ENCODE measurements at regions not wholly inside any gene's neighbourhood (a gene's known extent, or its start where the extent isn't known, plus 50 kb on each side); places are given as distances from the start of the nearest gene placed in this dataset.

DNA sequence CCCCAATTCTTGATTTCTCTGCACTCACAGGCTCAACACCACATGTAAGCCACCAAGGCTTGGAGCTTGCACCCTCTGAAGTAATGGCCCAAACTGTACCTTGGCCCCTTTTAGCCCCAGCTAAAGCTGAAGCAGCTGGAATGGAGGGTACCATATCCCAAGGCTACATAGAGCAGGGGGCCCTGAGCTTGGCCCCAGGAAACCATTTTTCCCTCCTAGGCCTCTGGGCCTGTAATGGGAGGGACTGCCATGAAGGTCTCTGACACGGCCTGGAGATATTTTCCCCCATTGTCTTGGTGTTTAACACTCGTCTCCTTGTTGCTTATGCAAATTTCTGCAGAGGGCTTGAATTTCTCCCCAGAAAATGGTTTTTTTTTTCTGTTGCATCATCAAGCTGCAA, 69.7 kb downstream of the SKA1 start:
- Histone ChIP-seq H3K4me1 (no peaks in the 10 kb centered on the region), H3K27me3 (no peaks in the 10 kb centered on the region), H3K4me3 (no peak overlapping the region), H3K9me3 (peaks cover 0 to 5% of the 10 kb centered on the region in 2 donors), H3K36me3 (no peaks in the 10 kb centered on the region), H3K27ac (no peak overlapping the region)
- TF ChIP-seq, protein P1, sequence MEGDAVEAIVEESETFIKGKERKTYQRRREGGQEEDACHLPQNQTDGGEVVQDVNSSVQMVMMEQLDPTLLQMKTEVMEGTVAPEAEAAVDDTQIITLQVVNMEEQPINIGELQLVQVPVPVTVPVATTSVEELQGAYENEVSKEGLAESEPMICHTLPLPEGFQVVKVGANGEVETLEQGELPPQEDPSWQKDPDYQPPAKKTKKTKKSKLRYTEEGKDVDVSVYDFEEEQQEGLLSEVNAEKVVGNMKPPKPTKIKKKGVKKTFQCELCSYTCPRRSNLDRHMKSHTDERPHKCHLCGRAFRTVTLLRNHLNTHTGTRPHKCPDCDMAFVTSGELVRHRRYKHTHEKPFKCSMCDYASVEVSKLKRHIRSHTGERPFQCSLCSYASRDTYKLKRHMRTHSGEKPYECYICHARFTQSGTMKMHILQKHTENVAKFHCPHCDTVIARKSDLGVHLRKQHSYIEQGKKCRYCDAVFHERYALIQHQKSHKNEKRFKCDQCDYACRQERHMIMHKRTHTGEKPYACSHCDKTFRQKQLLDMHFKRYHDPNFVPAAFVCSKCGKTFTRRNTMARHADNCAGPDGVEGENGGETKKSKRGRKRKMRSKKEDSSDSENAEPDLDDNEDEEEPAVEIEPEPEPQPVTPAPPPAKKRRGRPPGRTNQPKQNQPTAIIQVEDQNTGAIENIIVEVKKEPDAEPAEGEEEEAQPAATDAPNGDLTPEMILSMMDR (IDR thresholded peaks at IDR 0.05): no peak
- no peak for DNase-seq (ENCODE audit: low spot score)

DNA sequence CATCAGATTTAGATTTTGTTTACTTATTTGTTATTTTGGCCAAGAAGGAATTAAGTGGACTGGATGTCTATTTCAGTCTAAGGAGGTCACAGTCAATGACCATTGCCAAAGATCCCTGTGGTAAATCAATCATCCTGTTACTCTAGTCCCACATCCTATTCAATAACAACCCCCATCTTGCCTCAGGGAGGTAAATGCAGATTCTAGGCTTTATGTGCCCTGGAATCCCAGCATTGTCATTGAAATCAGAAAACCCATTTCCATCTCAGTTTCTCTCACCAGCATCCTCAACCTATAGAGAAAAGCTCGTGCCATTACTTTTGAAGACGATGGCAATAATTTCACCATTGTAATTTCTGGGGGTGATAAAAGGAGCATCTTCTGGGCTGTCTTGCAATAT, 71.8 kb downstream of the SKA1 start:
- Histone ChIP-seq H3K27me3 (no peaks in the 10 kb centered on the region), H3K4me1 (no peaks in the 10 kb centered on the region), H3K27ac (no peak overlapping the region), H3K4me3 (no peak overlapping the region), H3K9me3 (peaks cover 0 to 5% of the 10 kb centered on the region in 2 donors), H3K36me3 (no peaks in the 10 kb centered on the region)
- TF ChIP-seq, protein P1 (IDR thresholded peaks at IDR 0.05): no peak
- no peak for DNase-seq (ENCODE audit: low spot score)

DNA sequence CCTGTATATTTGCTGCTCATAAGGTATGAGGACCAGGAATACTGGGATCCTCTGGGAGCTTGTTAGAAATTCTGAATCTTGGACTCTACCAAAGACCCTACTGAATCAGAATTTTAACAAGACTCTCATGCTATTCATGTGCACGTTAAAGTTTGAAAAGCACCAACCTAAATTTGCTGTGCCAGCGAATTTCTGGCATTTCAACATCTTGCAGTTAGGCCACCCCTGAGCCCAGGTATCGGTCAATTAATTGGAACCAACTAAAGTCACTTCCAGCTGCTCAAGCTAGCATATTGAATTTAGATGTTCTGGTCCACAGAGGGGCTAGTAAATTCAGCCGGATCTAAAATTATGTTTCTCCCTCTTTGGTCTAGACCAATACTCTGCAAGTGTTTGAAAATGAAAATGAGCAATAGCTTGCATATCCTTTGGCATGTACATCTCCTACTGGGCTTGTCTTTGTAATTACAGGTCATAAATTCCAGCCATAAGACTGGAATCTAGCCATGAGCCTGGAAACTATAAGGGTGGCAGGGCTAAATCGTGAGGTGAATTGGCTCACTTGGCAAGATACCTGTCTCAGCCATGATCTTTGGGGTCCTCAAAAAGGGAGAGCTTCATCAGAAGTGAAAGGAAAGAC, 72.4 kb downstream of the SKA1 start:
- Histone ChIP-seq H3K4me1 (no peaks in the 10 kb centered on the region), H3K27ac (no peak overlapping the region), H3K9me3 (peaks cover 0 to 5% of the 10 kb centered on the region in 2 donors), H3K27me3 (no peaks in the 10 kb centered on the region), H3K36me3 (no peaks in the 10 kb centered on the region), H3K4me3 (no peak overlapping the region)
- TF ChIP-seq, protein P1 (IDR thresholded peaks at IDR 0.05): no peak
- no peak for DNase-seq (ENCODE audit: low spot score)

DNA sequence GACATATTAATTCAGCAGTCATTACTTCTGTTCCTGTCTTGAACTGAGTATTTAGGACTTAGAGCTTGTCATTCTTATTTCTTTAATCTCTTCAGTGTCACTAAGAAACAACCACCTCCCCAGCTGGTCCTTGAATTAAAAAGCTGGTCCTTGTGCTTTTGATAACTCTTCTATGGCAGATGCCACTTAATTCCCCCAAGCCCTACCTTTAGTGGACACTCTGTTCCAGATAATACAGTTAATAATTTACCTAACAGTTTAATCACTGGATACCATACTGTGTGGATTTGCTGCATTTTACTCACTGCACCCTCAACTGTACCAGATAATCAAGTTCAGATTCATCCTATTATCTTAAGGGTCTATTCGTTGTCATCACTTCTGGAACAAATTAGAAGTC, 73.1 kb downstream of the SKA1 start:
- Histone ChIP-seq H3K4me3 (no peak overlapping the region), H3K9me3 (peaks cover 0 to 5% of the 10 kb centered on the region in 2 donors), H3K36me3 (no peaks in the 10 kb centered on the region), H3K4me1 (no peaks in the 10 kb centered on the region), H3K27me3 (no peaks in the 10 kb centered on the region), H3K27ac (no peak overlapping the region)
- TF ChIP-seq, protein P1 (IDR thresholded peaks at IDR 0.05): no peak
- no peak for DNase-seq (ENCODE audit: low spot score)

DNA sequence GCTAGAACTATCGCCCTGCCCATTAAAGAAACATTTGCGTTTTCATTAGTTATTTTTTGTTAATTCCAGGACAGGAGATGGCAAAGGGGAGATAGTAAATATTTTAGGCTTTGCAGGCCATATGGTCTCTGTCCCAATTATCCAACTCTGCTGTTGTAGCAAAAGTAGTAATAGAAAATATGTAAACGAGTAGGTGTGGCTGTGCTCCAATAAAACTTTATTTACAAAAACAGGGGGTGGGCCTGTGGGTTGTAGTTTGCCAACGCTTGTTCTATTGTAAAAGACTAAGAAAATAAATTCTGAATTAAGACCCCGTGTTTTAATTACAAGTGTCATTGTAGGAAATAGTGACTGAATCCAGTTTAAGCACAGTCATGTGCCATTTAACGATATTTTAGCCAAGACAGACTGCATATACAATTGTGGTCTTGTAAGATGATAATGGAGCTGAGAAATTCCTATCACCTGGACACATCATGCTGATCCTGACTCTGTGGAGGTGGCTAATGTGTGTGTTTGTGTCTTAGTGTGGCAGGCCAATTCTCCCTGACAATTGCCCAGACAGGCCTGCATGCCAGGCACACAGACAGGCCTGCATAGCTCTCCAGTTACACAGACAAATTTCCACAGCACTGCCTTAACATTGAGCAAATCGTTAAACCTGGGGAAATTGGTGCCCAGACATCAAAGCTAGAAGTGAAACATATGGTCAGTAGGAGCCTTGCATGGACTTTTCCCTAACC, 76.4 kb downstream of the SKA1 start:
- TF ChIP-seq, protein P1 (IDR thresholded peaks at IDR 0.05): no peak

More for the DNA sequence above, 76.4 kb downstream of the SKA1 start:
- Histone ChIP-seq H3K27ac (no peak overlapping the region), H3K4me3 (no peak overlapping the region), H3K36me3 (no peaks in the 10 kb centered on the region), H3K4me1 (no peaks in the 10 kb centered on the region), H3K9me3 (no peaks in the 10 kb centered on the region), H3K27me3 (no peaks in the 10 kb centered on the region)
- no peak for DNase-seq (ENCODE audit: low spot score)
